K562 (cell line): ENCODE measurements at regions not wholly inside any gene's neighbourhood (a gene's known extent, or its start where the extent isn't known, plus 50 kb on each side); places are given as distances from the start of the nearest gene placed in this dataset.

ENCODE experiments used
- ATAC-seq: fragments of 200-7000 bp; cut with Tn5 transposase; 3 replicates; pipeline ENCODE4 v1.9.1; 2020; ENCODE audit warnings: moderate library complexity
- BruUV-seq: library from RNA; stranded (reverse); fragments of 400-500 nt; replicated peaks from 2 replicates; lab custom pipeline; 2021; lab: Mats Ljungman, UMichigan
- CTCF ChIA-PET: fragments of 300-600 bp; formaldehyde crosslinking; extraction: SDS; loops from one replicate; lab custom pipeline; 2021; ENCODE audit warnings: low intra/inter-chr PET ratio; lab: Yijun Ruan, JAX
- POLR2A ChIA-PET: fragments of 300-600, 350-650 bp; sonication (Branson Sonifier 250); formaldehyde crosslinking; extraction: SDS; loops from one replicate; lab custom pipeline; 2021; ENCODE audit warnings: antibody characterized with exemption, inconsistent platforms; lab: Yijun Ruan, JAX
- DNase-seq, 4 experiments: peaks; one replicate each; pipeline versions ENCODE4 v3.0.0 to v3.0.0-alpha.2; 2011 to 2018; ENCODE audit warnings: low spot score in 3 of 4, mixed read lengths in 3 of 4; ENCODE audit errors: extremely low read depth in 1 of 4
- FAIRE-seq: peaks from 2 replicates; lab custom pipeline; 2011; peaks lifted over from hg19 to GRCh38; lab: Jason Lieb, UNC
- H2AFZ ChIP-seq: 2 replicates; pipeline ENCODE4 v1.6.0; 2011; ENCODE audit warnings: low read depth, low read length, control low read depth, inconsistent platforms
- H3K27ac ChIP-seq: fragments of 200-600 bp; 3 replicates; pipeline ENCODE4 v1.8.0; 2011; ENCODE audit warnings: low read depth, mild to moderate bottlenecking, control low read depth, inconsistent platforms, low read length, moderate library complexity, mixed read lengths; ENCODE audit errors: extremely low read depth
- H3K27me3 ChIP-seq, 2 experiments: fragments of 300-600 bp in 1 of 2; 2 replicates in 1 of 2; 3 replicates in 1 of 2; pipeline versions ENCODE4 v1.6.0 to v1.8.0; 2011; ENCODE audit warnings: inconsistent platforms in 2 of 2, low read length in 2 of 2, mild to moderate bottlenecking in 1 of 2, mixed read lengths in 1 of 2, moderate library complexity in 1 of 2; ENCODE audit not compliant: control insufficient read depth in 2 of 2, insufficient read depth in 2 of 2
- H3K36me3 ChIP-seq: fragments of 300-600 bp; 3 replicates; pipeline ENCODE4 v1.8.0; 2011; ENCODE audit warnings: mild to moderate bottlenecking, low read length, inconsistent platforms; ENCODE audit not compliant: control insufficient read depth, insufficient read depth
- H3K4me1 ChIP-seq, 2 experiments: fragments of 200-600 bp in 1 of 2; replicated peaks in 1 of 2; 2 replicates in 1 of 2; 3 replicates in 1 of 2; pipeline versions ENCODE4 v1.5.1 to v1.8.0; 2011; ENCODE audit warnings: inconsistent platforms in 2 of 2, low read length in 2 of 2, mild to moderate bottlenecking in 1 of 2, mixed read lengths in 1 of 2, moderate library complexity in 1 of 2; ENCODE audit not compliant: control insufficient read depth in 2 of 2, insufficient read depth in 2 of 2
- H3K4me2 ChIP-seq: 2 replicates; pipeline ENCODE4 v1.6.1; 2011; ENCODE audit warnings: low read length, control low read depth, inconsistent platforms, mixed read lengths; ENCODE audit not compliant: insufficient read depth
- H3K4me3 ChIP-seq: fragments of 200-600 bp; sonication (generic), shearing (Covaris generic); 2 replicates; pipeline ENCODE4 v1.5.1; 2016; ENCODE audit warnings: control low read depth, inconsistent platforms
- H3K79me2 ChIP-seq: fragments of 200-600 bp; 3 replicates; pipeline ENCODE4 v1.8.0; 2011; ENCODE audit warnings: low read length, inconsistent platforms; ENCODE audit not compliant: control insufficient read depth, insufficient read depth
- H3K9ac ChIP-seq, 2 experiments: 2 replicates each; pipeline versions ENCODE4 v1.6.0 to v1.6.1; 2011; ENCODE audit warnings: low read depth in 2 of 2, low read length in 2 of 2, control low read depth in 1 of 2, inconsistent platforms in 1 of 2, mild to moderate bottlenecking in 1 of 2, mixed read lengths in 1 of 2; ENCODE audit not compliant: insufficient read depth in 1 of 2
- H3K9me1 ChIP-seq: one replicate; pipeline ENCODE4 v1.6.0; 2011; ENCODE audit warnings: inconsistent platforms, mild to moderate bottlenecking, low read length, moderate library complexity; ENCODE audit not compliant: control insufficient read depth, insufficient read depth
- H3K9me3 ChIP-seq: replicated peaks from 2 replicates; pipeline ENCODE4 v1.5.1; 2011; ENCODE audit warnings: low read depth, low read length, inconsistent platforms; ENCODE audit not compliant: control insufficient read depth, insufficient read depth
- H4K20me1 ChIP-seq: replicated peaks from 2 replicates; pipeline ENCODE4 v1.6.1; 2011; ENCODE audit warnings: low read length, inconsistent platforms, mixed read lengths; ENCODE audit not compliant: control insufficient read depth, insufficient read depth
- ATF1 ChIP-seq, 2 experiments: fragments of 450-650 bp in 1 of 2; IDR thresholded peaks; 2 replicates each; pipeline ENCODE4 v1.6.1; 2016; ENCODE audit warnings: missing compliant biosample characterization in 1 of 2, missing genetic modification characterization in 1 of 2
- FOXA3 ChIP-seq, 2 experiments: fragments of 450-650 bp in 1 of 2; sonication (generic) in 1 of 2; formaldehyde crosslinking; IDR thresholded peaks in 1 of 2; conservative IDR thresholded peaks in 1 of 2; 2 replicates each; pipeline versions ENCODE4 v1.4.0 to v1.8.0; 2020 to 2022; ENCODE audit warnings: mild to moderate bottlenecking in 2 of 2, missing genetic modification reagents in 1 of 2
- FOXK1 ChIP-seq: sonication (generic); formaldehyde crosslinking; IDR thresholded peaks from 2 replicates; pipeline ENCODE4 v1.8.0; 2022; ENCODE audit warnings: missing genetic modification reagents, mild to moderate bottlenecking, borderline replicate concordance
- FOXM1 ChIP-seq, 2 experiments: fragments of 450-650 bp in 1 of 2; sonication (generic) in 1 of 2; formaldehyde crosslinking in 1 of 2; IDR thresholded peaks; 2 replicates each; pipeline versions ENCODE4 v1.6.1 to v1.9.0; 2017 to 2022; ENCODE audit warnings: low read depth in 2 of 2, mild to moderate bottlenecking in 2 of 2, missing genetic modification reagents in 1 of 2, moderate library complexity in 1 of 2
- GABPA ChIP-seq: fragments of 200-800 bp; sonication (Bioruptor generic); conservative IDR thresholded peaks from 2 replicates; pipeline ENCODE4 v1.6.1; 2016; ENCODE audit warnings: low read depth, missing genetic modification characterization, missing compliant biosample characterization
- RB1 ChIP-seq: fragments of 450-650 bp; IDR thresholded peaks from 2 replicates; pipeline ENCODE4 v1.6.1; 2017; ENCODE audit warnings: low read depth, mild to moderate bottlenecking
- RBBP5 ChIP-seq: fragments of 200-600 bp; sonication (generic); IDR thresholded peaks from 2 replicates; pipeline ENCODE4 v1.6.1; 2012; ENCODE audit warnings: borderline replicate concordance, mild to moderate bottlenecking, low read length, control low read depth, inconsistent platforms; ENCODE audit not compliant: insufficient read depth, poor library complexity, severe bottlenecking
- SIN3B ChIP-seq: fragments of 450-650 bp; IDR thresholded peaks from 2 replicates; pipeline ENCODE4 v1.6.1; 2017; ENCODE audit warnings: low read depth, mild to moderate bottlenecking, moderate library complexity
- SP1 ChIP-seq: sonication (generic); formaldehyde crosslinking; IDR thresholded peaks from 2 replicates; pipeline ENCODE4 v1.8.1; 2022; ENCODE audit warnings: mild to moderate bottlenecking, missing genetic modification reagents
- WGBS: fragments of 100-300 bp; shearing (Covaris generic); methylation state at CpG from one replicate; pipeline ENCODE4 v1.1.6; 2016; ENCODE audit warnings: low coverage, mixed read lengths; ENCODE audit not compliant: insufficient coverage; ENCODE audit errors: missing lambda C conversion rate; 5-methylcytosine and 5-hydroxymethylcytosine counted together
- in situ Hi-C: fragments of 300-500 bp; cut with MboI; formaldehyde crosslinking; loops from 4 replicates; pipeline ENCODE4 v1.15.0; 2018; ENCODE audit warnings: inconsistent platforms, mixed read lengths
- intact Hi-C: fragments of 100-400 bp; cut with micrococcal nuclease; formaldehyde crosslinking; loops from 2 replicates; pipeline ENCODE4 v1.14.2; 2022
- TF ChIP-seq, protein P1 (sequence below): fragments of 450-650 bp; conservative IDR thresholded peaks from 2 replicates; pipeline ENCODE4 v1.6.1; 2016; ENCODE audit warnings: missing genetic modification characterization, low read depth, mild to moderate bottlenecking, missing compliant biosample characterization, moderate library complexity

DNA sequence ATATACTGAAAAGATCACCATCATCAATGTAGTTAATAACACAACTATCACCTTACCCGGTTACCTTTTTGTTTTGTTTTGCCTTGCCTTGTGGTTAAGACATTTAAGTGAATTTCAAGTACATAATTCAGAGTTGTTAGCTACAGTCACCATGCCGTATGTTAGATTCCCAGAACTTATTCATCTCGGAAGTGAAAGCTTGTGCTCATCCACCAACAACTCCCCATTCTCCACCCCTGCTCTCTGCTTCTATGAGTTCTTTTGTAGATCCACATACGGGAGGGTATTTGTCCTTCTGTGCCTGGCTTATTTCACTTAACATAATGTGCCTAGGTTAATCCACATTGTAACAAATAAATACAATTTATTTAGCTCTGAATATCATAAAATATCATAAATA, 182.8 kb upstream of the ADARB2 start (continued):
- no peak for TF ChIP-seq RBBP5

DNA sequence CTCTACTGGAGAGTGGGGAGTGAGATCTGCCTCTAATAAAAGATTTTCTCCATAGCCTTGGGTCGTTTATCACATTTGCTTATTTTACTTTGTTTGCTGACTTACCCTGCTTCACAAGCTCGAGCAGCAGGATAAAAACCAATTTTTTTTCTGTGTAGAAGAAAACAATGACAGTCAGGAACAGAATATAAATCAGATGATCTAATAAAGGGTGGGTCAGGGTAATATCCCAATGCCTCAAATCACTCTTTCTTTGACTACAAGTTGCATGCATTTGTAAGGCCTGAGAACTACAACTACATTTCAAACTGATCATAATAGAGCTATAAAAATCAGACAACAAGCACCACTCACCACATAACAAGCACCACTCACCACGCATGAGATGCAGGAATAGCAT, 174.4 kb upstream of the ADARB2 start:
- in situ Hi-C loops = no loop called here
- no peaks in the 10 kb centered on the region for H4K20me1 ChIP-seq
- H3K4me2 ChIP-seq = no peak overlapping the region
- no TSS peak for BruUV-seq
- ChIA-PET POLR2A (no interaction called here), CTCF (no interaction called here)
- no peak for FAIRE-seq
- H3K36me3 ChIP-seq = no peaks in the 10 kb centered on the region
- no peak overlapping the region for H3K27ac ChIP-seq
- H2AFZ ChIP-seq = no peak overlapping the region
- no peaks in the 10 kb centered on the region for H3K79me2 ChIP-seq
- H3K4me3 ChIP-seq = no peak overlapping the region
- H3K4me1 ChIP-seq = no peaks in the 10 kb centered on the region
- TF ChIP-seq FOXK1 (CRISPR knock-in tag) = no peak
- TF ChIP-seq, protein P1, sequence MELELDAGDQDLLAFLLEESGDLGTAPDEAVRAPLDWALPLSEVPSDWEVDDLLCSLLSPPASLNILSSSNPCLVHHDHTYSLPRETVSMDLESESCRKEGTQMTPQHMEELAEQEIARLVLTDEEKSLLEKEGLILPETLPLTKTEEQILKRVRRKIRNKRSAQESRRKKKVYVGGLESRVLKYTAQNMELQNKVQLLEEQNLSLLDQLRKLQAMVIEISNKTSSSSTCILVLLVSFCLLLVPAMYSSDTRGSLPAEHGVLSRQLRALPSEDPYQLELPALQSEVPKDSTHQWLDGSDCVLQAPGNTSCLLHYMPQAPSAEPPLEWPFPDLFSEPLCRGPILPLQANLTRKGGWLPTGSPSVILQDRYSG = no peak
- TF ChIP-seq SIN3B = no peak
- no peak for TF ChIP-seq FOXM1 (IDR thresholded peaks at IDR 0.05; ENCODE audit: low read depth)
- TF ChIP-seq FOXM1 (CRISPR knock-in tag; IDR thresholded peaks at IDR 0.05; ENCODE audit: low read depth) = no peak
- no peak for TF ChIP-seq GABPA (tag)
- TF ChIP-seq RB1 = no peak
- TF ChIP-seq FOXA3 (CRISPR knock-in tag; conservative IDR thresholded peaks at IDR 0.05 in 1 of 2, IDR thresholded peaks at IDR 0.05 in 1 of 2) = no peak
- TF ChIP-seq SP1 = no peak
- TF ChIP-seq ATF1 (CRISPR knock-in tag; IDR thresholded peaks at IDR 0.05) = no peak
- TF ChIP-seq ATF1 (tag; IDR thresholded peaks at IDR 0.05) = no peak
- no peak overlapping the region for H3K9ac ChIP-seq
- no peaks in the 10 kb centered on the region for H3K9me1 ChIP-seq
- WGBS = 0% methylated on average over 3 of the region's 3 CpGs
- no peaks in the 10 kb centered on the region for H3K9me3 ChIP-seq
- intact Hi-C loops = no loop called here
- DNase-seq = no peak
- H3K27me3 ChIP-seq = no peaks in the 10 kb centered on the region
- no peak for ATAC-seq
